ENCODE measurements at regions not wholly inside any gene's neighbourhood (a gene's known extent, or its start where the extent isn't known, plus 50 kb on each side); places are given as distances from the start of the nearest gene placed in this dataset.

GRCh38 chr5:97788369-97788768, 605.3 kb upstream of the RIOK2 start:
- Histone ChIP-seq H3K79me2 (replicated peaks; ENCODE audit: insufficient read depth, low read length) (no peaks in the 10 kb centered on the region), H2AFZ (ENCODE audit: low read depth, low read length) (no peak overlapping the region), H4K20me1 (ENCODE audit: insufficient read depth) (no peaks in the 10 kb centered on the region)

DNA sequence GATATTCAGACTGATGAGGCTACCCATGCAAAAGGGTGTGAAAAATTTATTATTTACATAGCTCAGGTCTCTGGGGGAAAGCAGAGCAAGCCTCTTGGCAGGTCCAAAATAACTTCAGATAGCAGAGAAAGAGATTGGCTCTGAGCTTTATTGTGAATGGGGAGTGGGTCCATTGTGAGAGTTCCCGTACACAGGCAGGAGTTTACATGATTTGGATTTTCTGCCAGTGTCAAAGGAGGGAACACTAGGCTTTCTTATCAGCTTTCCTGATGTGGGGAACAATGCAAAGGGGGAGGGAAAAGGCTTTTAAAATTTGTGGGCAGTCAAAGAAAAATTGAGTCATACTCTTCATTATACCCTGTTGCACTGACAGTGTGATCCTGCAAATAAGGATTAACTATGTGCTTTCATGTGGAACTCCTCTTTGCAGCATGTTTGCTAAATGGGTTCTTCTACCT, 615.0 kb upstream of the RIOK2 start:
- Histone ChIP-seq H3K9me2 (ENCODE audit: insufficient read depth, low read length) (no peaks in the 10 kb centered on the region), H3K9me3 (ENCODE audit: low read length) (no peaks in the 10 kb centered on the region), H2AFZ (ENCODE audit: low read depth, low read length) (no peak overlapping the region), H3K4me3 (ENCODE audit: low read length) (no peak overlapping the region), H3K27me3 (ENCODE audit: insufficient read depth, low read depth, low read length) (no peaks in the 10 kb centered on the region), H3F3A (ENCODE audit: insufficient read depth, low read length, poor library complexity, severe bottlenecking) (peaks cover 3% of the 10 kb centered on the region), H3K36me3 (ENCODE audit: insufficient read depth, low read length) (no peaks in the 10 kb centered on the region), H4K20me1 (ENCODE audit: insufficient read depth) (no peaks in the 10 kb centered on the region), H3K27ac (ENCODE audit: low read length) (no peak overlapping the region), H3K79me2 (replicated peaks; ENCODE audit: insufficient read depth, low read length) (no peaks in the 10 kb centered on the region), H3K4me2 (ENCODE audit: low read length) (no peak overlapping the region), H3K9ac (ENCODE audit: low read length) (no peak overlapping the region)
- TF ChIP-seq REST (IDR thresholded peaks at IDR 0.05; ENCODE audit: borderline replicate concordance) (no peak), CTCF (IDR thresholded peaks at IDR 0.05; ENCODE audit: poor library complexity, severe bottlenecking) (no peak)

More at GRCh38 chr5:97788369-97788768, 605.3 kb upstream of the RIOK2 start:
- H3K36me3 ChIP-seq (ENCODE audit: insufficient read depth, low read length), result no peaks in the 10 kb centered on the region
- TF ChIP-seq SMC3 (conservative IDR thresholded peaks at IDR 0.05; ENCODE audit: poor library complexity) (no peak), POLR2AphosphoS5 (IDR thresholded peaks at IDR 0.05) (no peak)
- H3K4me2 ChIP-seq (ENCODE audit: low read length), result no peak overlapping the region
- H3K27ac ChIP-seq (ENCODE audit: low read length), result no peak overlapping the region
- no peaks in the 10 kb centered on the region for H3F3A ChIP-seq (ENCODE audit: insufficient read depth, low read length, poor library complexity, severe bottlenecking)
- H3K27me3 ChIP-seq (ENCODE audit: insufficient read depth, low read depth, low read length), result no peaks in the 10 kb centered on the region
- no peak overlapping the region for H3K9ac ChIP-seq (ENCODE audit: low read length)
- no peaks in the 10 kb centered on the region for H3K9me3 ChIP-seq (ENCODE audit: low read length)
- no peak overlapping the region for H3K4me3 ChIP-seq (ENCODE audit: low read length)
- no peaks in the 10 kb centered on the region for H3K9me2 ChIP-seq (ENCODE audit: insufficient read depth, low read length)

- no peaks in the 10 kb centered on the region for H3K27me3 ChIP-seq (ENCODE audit: insufficient read depth, low read depth, low read length)
- no peak overlapping the region for H2AFZ ChIP-seq (ENCODE audit: low read depth, low read length)
- H4K20me1 ChIP-seq (ENCODE audit: insufficient read depth), result no peaks in the 10 kb centered on the region
- TF ChIP-seq EZH2 (IDR thresholded peaks at IDR 0.05; ENCODE audit: borderline replicate concordance, insufficient read depth, low read length, poor library complexity, severe bottlenecking) (no peak), MXI1 (conservative IDR thresholded peaks at IDR 0.05; ENCODE audit: poor library complexity, severe bottlenecking) (no peak), RAD21 (conservative IDR thresholded peaks at IDR 0.05) (peak; percentile 52), SMC3 (conservative IDR thresholded peaks at IDR 0.05; ENCODE audit: poor library complexity) (peak; percentile 36), EP300 (conservative IDR thresholded peaks at IDR 0.05; ENCODE audit: poor library complexity, severe bottlenecking) (peak; percentile 98), TAF1 (IDR thresholded peaks at IDR 0.05; ENCODE audit: low read depth) (no peak), CTCF (IDR thresholded peaks at IDR 0.05; ENCODE audit: poor library complexity, severe bottlenecking) (no peak), REST (IDR thresholded peaks at IDR 0.05; ENCODE audit: borderline replicate concordance) (peak; percentile 28), POLR2AphosphoS5 (IDR thresholded peaks at IDR 0.05) (peak; percentile 84)
- peak overlapping the region; percentile 35 for H3K4me3 ChIP-seq (ENCODE audit: low read length)
- H3K36me3 ChIP-seq (ENCODE audit: insufficient read depth, low read length), result no peaks in the 10 kb centered on the region
- no peaks in the 10 kb centered on the region for H3K9me2 ChIP-seq (ENCODE audit: insufficient read depth, low read length)
- peak overlapping the region; percentile 85 for H3K27ac ChIP-seq (ENCODE audit: low read length)
- H3K4me2 ChIP-seq (ENCODE audit: low read length), result peak overlapping the region; percentile 67
- H3F3A ChIP-seq (ENCODE audit: insufficient read depth, low read length, poor library complexity, severe bottlenecking), result peaks cover 3% of the 10 kb centered on the region
- no peaks in the 10 kb centered on the region for H3K9me3 ChIP-seq (ENCODE audit: low read length)
- H3K9ac ChIP-seq (ENCODE audit: low read length), result peak overlapping the region; percentile 42
- no peaks in the 10 kb centered on the region for H3K79me2 ChIP-seq (replicated peaks; ENCODE audit: insufficient read depth, low read length)
Measured at GRCh38 chr5:97801461-97801860, 618.4 kb upstream of the RIOK2 start.
